HL-60 (cell line): ENCODE measurements at regions not wholly inside any gene's neighbourhood (a gene's known extent, or its start where the extent isn't known, plus 50 kb on each side); places are given as distances from the start of the nearest gene placed in this dataset.

Source experiments
- DNase-seq, 2 experiments: peaks; one replicate each; pipeline ENCODE4 v3.0.0-alpha.2; 2010 to 2020; ENCODE audit warnings: low read depth in 1 of 2, low spot score in 1 of 2
- H3K27ac ChIP-seq: fragments of 250-450 bp; sonication (Bioruptor Pico); replicated peaks from 2 replicates; pipeline ENCODE4 v1.5.1; 2020; ENCODE audit warnings: mild to moderate bottlenecking, moderate library complexity
- H3K27me3 ChIP-seq: fragments of 250-450 bp; sonication (Bioruptor Pico); 2 replicates; pipeline ENCODE4 v1.5.1; 2021; ENCODE audit warnings: mild to moderate bottlenecking, moderate library complexity; ENCODE audit not compliant: insufficient read depth, poor library complexity, severe bottlenecking
- H3K4me3 ChIP-seq: replicated peaks from 2 replicates; pipeline ENCODE4 v1.5.1; 2011; ENCODE audit warnings: mild to moderate bottlenecking, control low read depth, low read length; ENCODE audit not compliant: insufficient read depth
- GABPA ChIP-seq: IDR thresholded peaks from 2 replicates; pipeline ENCODE4 v1.6.1; 2012; ENCODE audit warnings: low read depth
- POLR2AphosphoS5 ChIP-seq: IDR thresholded peaks from 2 replicates; pipeline ENCODE4 v1.6.1; 2012; ENCODE audit warnings: low read depth
- SPI1 ChIP-seq: IDR thresholded peaks from 2 replicates; pipeline ENCODE4 v1.6.1; 2012; ENCODE audit warnings: low read depth, mild to moderate bottlenecking, borderline replicate concordance
- TF ChIP-seq, protein P1 (sequence below): IDR thresholded peaks from one replicate; pipeline ENCODE4 v1.5.1; 2011; ENCODE audit warnings: low read length, control low read depth, inconsistent platforms; ENCODE audit not compliant: insufficient read depth
- TF ChIP-seq, protein P2 (sequence below): IDR thresholded peaks from 2 replicates; pipeline ENCODE4 v1.6.1; 2012; ENCODE audit warnings: low read depth; ENCODE audit not compliant: insufficient replicate concordance

DNA sequence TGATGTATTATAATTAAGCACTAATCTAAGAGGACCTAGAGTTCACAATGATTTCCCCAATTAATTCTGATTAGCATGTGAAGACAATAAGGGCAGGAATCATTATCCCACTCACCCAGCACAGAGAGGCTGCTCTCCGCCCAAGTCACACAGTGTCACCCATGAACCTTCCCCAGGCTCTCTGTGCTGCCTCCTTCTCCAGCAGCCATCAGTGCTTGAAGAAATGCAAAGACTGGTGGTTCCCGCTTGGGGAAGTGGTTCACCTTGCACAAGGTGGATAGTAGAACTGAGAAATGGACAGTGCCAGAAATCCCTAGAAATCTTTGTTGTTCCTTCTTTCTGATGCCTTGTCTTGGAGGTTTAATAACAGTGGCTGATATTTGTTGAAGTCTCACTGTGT, 401.3 kb downstream of the QKI start:
- Histone ChIP-seq H3K27me3 (peaks cover 2% of the 10 kb centered on the region), H3K4me3 (no peak overlapping the region), H3K27ac (no peak overlapping the region)
- no peak for DNase-seq
- TF ChIP-seq GABPA (no peak), SPI1 (no peak), POLR2AphosphoS5 (no peak)
- TF ChIP-seq, protein P1, sequence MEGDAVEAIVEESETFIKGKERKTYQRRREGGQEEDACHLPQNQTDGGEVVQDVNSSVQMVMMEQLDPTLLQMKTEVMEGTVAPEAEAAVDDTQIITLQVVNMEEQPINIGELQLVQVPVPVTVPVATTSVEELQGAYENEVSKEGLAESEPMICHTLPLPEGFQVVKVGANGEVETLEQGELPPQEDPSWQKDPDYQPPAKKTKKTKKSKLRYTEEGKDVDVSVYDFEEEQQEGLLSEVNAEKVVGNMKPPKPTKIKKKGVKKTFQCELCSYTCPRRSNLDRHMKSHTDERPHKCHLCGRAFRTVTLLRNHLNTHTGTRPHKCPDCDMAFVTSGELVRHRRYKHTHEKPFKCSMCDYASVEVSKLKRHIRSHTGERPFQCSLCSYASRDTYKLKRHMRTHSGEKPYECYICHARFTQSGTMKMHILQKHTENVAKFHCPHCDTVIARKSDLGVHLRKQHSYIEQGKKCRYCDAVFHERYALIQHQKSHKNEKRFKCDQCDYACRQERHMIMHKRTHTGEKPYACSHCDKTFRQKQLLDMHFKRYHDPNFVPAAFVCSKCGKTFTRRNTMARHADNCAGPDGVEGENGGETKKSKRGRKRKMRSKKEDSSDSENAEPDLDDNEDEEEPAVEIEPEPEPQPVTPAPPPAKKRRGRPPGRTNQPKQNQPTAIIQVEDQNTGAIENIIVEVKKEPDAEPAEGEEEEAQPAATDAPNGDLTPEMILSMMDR = no peak
- TF ChIP-seq, protein P2, sequence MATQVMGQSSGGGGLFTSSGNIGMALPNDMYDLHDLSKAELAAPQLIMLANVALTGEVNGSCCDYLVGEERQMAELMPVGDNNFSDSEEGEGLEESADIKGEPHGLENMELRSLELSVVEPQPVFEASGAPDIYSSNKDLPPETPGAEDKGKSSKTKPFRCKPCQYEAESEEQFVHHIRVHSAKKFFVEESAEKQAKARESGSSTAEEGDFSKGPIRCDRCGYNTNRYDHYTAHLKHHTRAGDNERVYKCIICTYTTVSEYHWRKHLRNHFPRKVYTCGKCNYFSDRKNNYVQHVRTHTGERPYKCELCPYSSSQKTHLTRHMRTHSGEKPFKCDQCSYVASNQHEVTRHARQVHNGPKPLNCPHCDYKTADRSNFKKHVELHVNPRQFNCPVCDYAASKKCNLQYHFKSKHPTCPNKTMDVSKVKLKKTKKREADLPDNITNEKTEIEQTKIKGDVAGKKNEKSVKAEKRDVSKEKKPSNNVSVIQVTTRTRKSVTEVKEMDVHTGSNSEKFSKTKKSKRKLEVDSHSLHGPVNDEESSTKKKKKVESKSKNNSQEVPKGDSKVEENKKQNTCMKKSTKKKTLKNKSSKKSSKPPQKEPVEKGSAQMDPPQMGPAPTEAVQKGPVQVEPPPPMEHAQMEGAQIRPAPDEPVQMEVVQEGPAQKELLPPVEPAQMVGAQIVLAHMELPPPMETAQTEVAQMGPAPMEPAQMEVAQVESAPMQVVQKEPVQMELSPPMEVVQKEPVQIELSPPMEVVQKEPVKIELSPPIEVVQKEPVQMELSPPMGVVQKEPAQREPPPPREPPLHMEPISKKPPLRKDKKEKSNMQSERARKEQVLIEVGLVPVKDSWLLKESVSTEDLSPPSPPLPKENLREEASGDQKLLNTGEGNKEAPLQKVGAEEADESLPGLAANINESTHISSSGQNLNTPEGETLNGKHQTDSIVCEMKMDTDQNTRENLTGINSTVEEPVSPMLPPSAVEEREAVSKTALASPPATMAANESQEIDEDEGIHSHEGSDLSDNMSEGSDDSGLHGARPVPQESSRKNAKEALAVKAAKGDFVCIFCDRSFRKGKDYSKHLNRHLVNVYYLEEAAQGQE = no peak

DNA sequence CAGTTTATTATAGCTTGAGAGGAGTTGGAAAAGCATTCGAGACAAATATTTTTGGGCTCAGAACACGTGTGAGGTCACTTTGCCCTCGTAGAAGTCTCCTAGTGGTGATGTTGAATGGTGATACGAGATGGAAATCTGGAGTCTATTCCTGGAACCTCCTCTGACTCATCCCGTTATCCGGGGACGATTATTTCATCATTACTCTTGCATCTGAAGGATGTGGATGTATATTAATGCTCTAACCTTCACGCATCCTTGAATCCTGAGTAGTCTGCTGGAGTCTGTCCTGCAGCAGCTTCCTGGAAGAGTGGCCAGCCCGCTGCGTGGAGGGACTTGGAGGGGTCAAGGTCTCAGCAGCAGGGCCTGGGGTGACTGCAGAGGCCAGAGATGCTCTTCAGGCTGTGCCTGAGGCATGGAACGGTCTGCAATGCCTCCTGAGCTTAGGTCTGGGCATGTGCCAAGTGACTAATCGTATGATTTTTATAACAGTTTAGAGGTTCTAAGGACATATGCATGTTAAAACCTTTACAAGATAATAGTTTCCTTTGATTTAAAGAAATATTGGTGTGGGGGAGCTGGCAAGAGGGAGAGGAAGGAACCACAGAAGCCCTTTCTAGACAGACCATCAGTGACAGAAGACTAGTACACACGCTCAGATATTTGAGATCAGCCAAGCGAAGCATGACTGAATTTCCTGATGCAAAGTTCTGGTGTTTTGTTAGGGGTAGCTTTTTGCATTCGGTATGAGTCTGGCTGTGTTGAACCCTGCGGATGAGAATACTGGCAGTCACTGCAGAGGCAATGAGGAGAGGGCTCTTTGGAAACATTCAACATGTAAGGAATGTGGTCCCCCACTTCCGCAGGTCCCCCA, 400.2 kb downstream of the QKI start:
- Histone ChIP-seq H3K27me3 (peaks cover 2% of the 10 kb centered on the region), H3K27ac (no peak overlapping the region), H3K4me3 (no peak overlapping the region)
- no peak for DNase-seq
- TF ChIP-seq SPI1 (no peak), GABPA (no peak), POLR2AphosphoS5 (no peak)
- TF ChIP-seq, protein P1 = no peak
- TF ChIP-seq, protein P2 = no peak

DNA sequence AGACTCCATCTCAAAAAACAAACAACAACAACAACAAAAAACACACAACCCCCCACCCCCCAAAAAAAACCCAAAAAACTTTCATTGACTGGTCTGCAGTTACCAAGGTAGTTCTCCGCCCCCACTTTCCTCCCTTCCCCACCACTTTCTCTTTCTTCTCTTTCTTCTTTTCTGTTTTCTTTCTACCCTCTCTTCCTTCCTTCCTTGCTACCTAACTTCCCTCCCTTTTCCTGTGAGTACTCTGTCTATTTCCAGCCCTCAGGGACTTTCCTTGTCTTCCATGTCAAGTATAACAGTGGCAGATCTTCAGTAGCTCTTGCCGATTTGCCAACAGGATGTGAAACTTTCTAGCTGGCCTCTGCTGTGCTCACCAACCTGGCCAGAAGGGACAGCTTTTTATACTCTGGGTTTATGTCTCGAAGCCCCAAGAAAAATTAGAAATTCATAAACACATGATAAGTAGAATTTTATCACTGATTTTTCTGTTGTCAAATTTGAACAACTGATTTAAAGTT, 399.5 kb downstream of the QKI start:
- Histone ChIP-seq H3K27me3 (peaks cover 2% of the 10 kb centered on the region), H3K27ac (no peak overlapping the region), H3K4me3 (no peak overlapping the region)
- DNase-seq = no peak
- TF ChIP-seq, protein P2 = no peak
- TF ChIP-seq, protein P1 = no peak
